GM12878 (cell line): ENCODE measurements at regions not wholly inside any gene's neighbourhood (a gene's known extent, or its start where the extent isn't known, plus 50 kb on each side); places are given as distances from the start of the nearest gene placed in this dataset.

ENCODE experiments used
- ATAC-seq: fragments of 200-7000 bp; cut with Tn5 transposase; 3 replicates; pipeline ENCODE4 v1.9.1; 2020; ENCODE audit warnings: mild to moderate bottlenecking, moderate library complexity
- BruUV-seq: library from RNA; stranded (reverse); fragments of 400-500 nt; replicated peaks from 2 replicates; lab custom pipeline; 2021; lab: Mats Ljungman, UMichigan
- CTCF ChIA-PET: fragments of 300-600 bp; sonication (Branson Sonifier 250); formaldehyde crosslinking; extraction: SDS; loops from one replicate; lab custom pipeline; 2021; ENCODE audit warnings: inconsistent platforms; lab: Yijun Ruan, JAX
- POLR2A ChIA-PET: fragments of 350-600 bp; formaldehyde crosslinking; extraction: SDS; loops from one replicate; lab custom pipeline; 2021; ENCODE audit warnings: inconsistent platforms; lab: Charles Lee
- RAD21 ChIA-PET: fragments of 300-600 bp; sonication (Branson Sonifier 250); formaldehyde crosslinking; loops from one replicate; lab custom pipeline; 2023; ENCODE audit warnings: antibody characterized with exemption; ENCODE audit not compliant: unreplicated experiment; lab: Charles Lee
- SMC1A ChIA-PET: fragments of 300-600 bp; sonication (Branson Sonifier 250); formaldehyde crosslinking; loops from one replicate; lab custom pipeline; 2023; ENCODE audit not compliant: unreplicated experiment, uncharacterized antibody; lab: Charles Lee
- DNase-seq: peaks from one replicate; pipeline ENCODE4 v3.0.0-alpha.2; 2011; ENCODE audit warnings: low read depth, low spot score
- FAIRE-seq: peaks from 3 replicates; lab custom pipeline; 2011; peaks lifted over from hg19 to GRCh38; lab: Jason Lieb, UNC
- H2AFZ ChIP-seq: 2 replicates; pipeline ENCODE4 v1.6.0; 2011; ENCODE audit warnings: low read depth, low read length, control low read depth; ENCODE audit not compliant: control insufficient read depth
- H3K27ac ChIP-seq: 2 replicates; pipeline ENCODE4 v1.5.1; 2011; ENCODE audit warnings: control low read depth; ENCODE audit not compliant: control insufficient read depth, insufficient read depth
- H3K27me3 ChIP-seq, 2 experiments: replicated peaks in 1 of 2; 2 replicates each; pipeline versions ENCODE4 v1.6.0 to v1.6.1; 2011; ENCODE audit warnings: low read length in 1 of 2; ENCODE audit not compliant: control insufficient read depth in 2 of 2, insufficient read depth in 2 of 2
- H3K36me3 ChIP-seq, 2 experiments: 2 replicates each; pipeline ENCODE4 v1.5.1; 2011; ENCODE audit warnings: low read length in 1 of 2; ENCODE audit not compliant: control insufficient read depth in 2 of 2, insufficient read depth in 2 of 2
- H3K4me1 ChIP-seq: 2 replicates; pipeline ENCODE4 v1.6.1; 2011; ENCODE audit warnings: mild to moderate bottlenecking, low read length, moderate library complexity, mixed read lengths; ENCODE audit not compliant: control insufficient read depth, insufficient read depth
- H3K4me2 ChIP-seq: 2 replicates; pipeline ENCODE4 v1.6.0; 2011; ENCODE audit warnings: control low read depth; ENCODE audit not compliant: control insufficient read depth, insufficient read depth
- H3K4me3 ChIP-seq: fragments of 200-600 bp; sonication (generic); 2 replicates; pipeline ENCODE4 v1.5.1; 2016
- H3K79me2 ChIP-seq: 2 replicates; pipeline ENCODE4 v1.6.0; 2011; ENCODE audit warnings: low read length; ENCODE audit not compliant: control insufficient read depth, insufficient read depth
- H3K9ac ChIP-seq: 2 replicates; pipeline ENCODE4 v1.8.0; 2011; ENCODE audit warnings: low read length, control low read depth, mixed read lengths; ENCODE audit not compliant: control insufficient read depth, insufficient read depth
- H3K9me3 ChIP-seq: replicated peaks from 3 replicates; pipeline ENCODE4 v1.5.1; 2011; ENCODE audit warnings: mild to moderate bottlenecking, low read length; ENCODE audit not compliant: control insufficient read depth, insufficient read depth
- H4K20me1 ChIP-seq: 2 replicates; pipeline ENCODE4 v1.6.0; 2011; ENCODE audit not compliant: control insufficient read depth, insufficient read depth
- CBFB ChIP-seq: IDR thresholded peaks from 2 replicates; pipeline ENCODE4 v1.6.1; 2016; ENCODE audit warnings: antibody characterized with exemption, low read depth
- CEBPZ ChIP-seq: fragments of 150-350 bp; IDR thresholded peaks from 2 replicates; pipeline ENCODE4 v1.6.1; 2016; ENCODE audit warnings: low read depth, low read length
- LARP7 ChIP-seq: fragments of 450-650 bp; IDR thresholded peaks from 2 replicates; pipeline ENCODE4 v1.6.1; 2017; ENCODE audit warnings: mild to moderate bottlenecking
- MYB ChIP-seq: fragments of 150-350 bp; IDR thresholded peaks from 2 replicates; pipeline ENCODE4 v1.6.1; 2014; ENCODE audit warnings: mild to moderate bottlenecking, low read depth, low read length, borderline replicate concordance
- NBN ChIP-seq: fragments of 450-650 bp; IDR thresholded peaks from 2 replicates; pipeline ENCODE4 v1.6.1; 2016
- SREBF1 ChIP-seq: IDR thresholded peaks from 2 replicates; pipeline ENCODE4 v1.6.1; 2012; ENCODE audit warnings: mild to moderate bottlenecking, low read length
- WGBS: methylation state at CpG from one replicate; pipeline ENCODE4 v1.1.6; 2016; ENCODE audit warnings: low lambda C conversion rate; ENCODE audit not compliant: insufficient replicate concordance, insufficient coverage; ENCODE audit errors: missing lambda C conversion rate; 5-methylcytosine and 5-hydroxymethylcytosine counted together
- in situ Hi-C: fragments of 300-500 bp; cut with MboI; formaldehyde crosslinking; loops from 9 replicates; pipeline ENCODE4 v1.14.3; 2018; ENCODE audit warnings: mixed read lengths
- intact Hi-C: fragments of 100-400 bp; cut with micrococcal nuclease; formaldehyde crosslinking; loops from one replicate; pipeline ENCODE4 v1.14.2; 2022; ENCODE audit not compliant: unreplicated experiment
- TF ChIP-seq, protein P1 (sequence below): fragments of 450-650 bp; formaldehyde crosslinking; IDR thresholded peaks from 2 replicates; pipeline ENCODE4 v1.5.0; 2022; ENCODE audit warnings: mild to moderate bottlenecking, missing genetic modification characterization
- TF ChIP-seq, protein P2 (sequence below): IDR thresholded peaks from 2 replicates; pipeline ENCODE4 v1.6.1; 2012; ENCODE audit warnings: mild to moderate bottlenecking, low read depth, low read length
- TF ChIP-seq, protein P3 (sequence below): IDR thresholded peaks from 2 replicates; pipeline ENCODE4 v1.6.1; 2012; ENCODE audit warnings: low read length, inconsistent platforms
- TF ChIP-seq, protein P4 (sequence below): fragments of 450-650 bp; IDR thresholded peaks from 2 replicates; pipeline ENCODE4 v1.6.1; 2017; ENCODE audit warnings: antibody characterized with exemption, mild to moderate bottlenecking, moderate library complexity

DNA sequence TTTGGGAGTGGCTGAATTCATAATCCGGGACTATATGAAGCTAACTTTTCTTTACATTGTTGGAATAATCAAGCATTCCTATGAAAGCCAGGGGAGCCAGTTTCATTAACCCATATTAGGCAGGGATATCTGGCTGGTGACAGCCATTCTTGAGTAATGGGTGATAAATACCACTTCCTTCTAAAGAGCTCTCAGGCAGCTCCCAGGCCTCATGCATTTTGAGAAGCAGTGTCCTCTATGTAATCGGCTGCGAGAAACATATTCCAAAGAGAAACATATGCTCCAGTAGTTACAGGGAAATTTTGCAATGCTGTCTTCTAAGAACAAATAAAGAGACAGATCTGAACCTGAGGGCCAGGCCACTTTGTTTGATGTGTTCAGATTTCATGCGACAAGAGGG is 83.1 kb downstream of the MSX2 start:
- BruUV-seq, result no TSS peak
- in situ Hi-C loops, result no loop called here
- Histone ChIP-seq H3K4me2 (no peak overlapping the region), H3K4me3 (no peak overlapping the region), H3K27ac (no peak overlapping the region), H3K27me3 (no peaks in the 10 kb centered on the region; a peak in 1 of 4 replicates), H3K9ac (no peak overlapping the region), H3K36me3 (no peaks in the 10 kb centered on the region), H3K4me1 (no peaks in the 10 kb centered on the region), H4K20me1 (no peaks in the 10 kb centered on the region), H2AFZ (no peak overlapping the region), H3K9me3 (no peaks in the 10 kb centered on the region; the same call in 2 of the 3 replicates), H3K79me2 (no peaks in the 10 kb centered on the region)
- no peak for DNase-seq
- ChIA-PET CTCF (interaction anchor here (1.4 kb wide), 1 partner anchor 14 kb away, joined by 3 read pairs; no protein-coding TSS in a partner anchor), RAD21 (no interaction called here), SMC1A (no interaction called here), POLR2A (no interaction called here)
- 64% methylated on average over 4 of the region's 4 CpGs for WGBS
- FAIRE-seq, result no peak
- intact Hi-C loops, result no loop called here
- no peak for ATAC-seq
- TF ChIP-seq, protein P1, sequence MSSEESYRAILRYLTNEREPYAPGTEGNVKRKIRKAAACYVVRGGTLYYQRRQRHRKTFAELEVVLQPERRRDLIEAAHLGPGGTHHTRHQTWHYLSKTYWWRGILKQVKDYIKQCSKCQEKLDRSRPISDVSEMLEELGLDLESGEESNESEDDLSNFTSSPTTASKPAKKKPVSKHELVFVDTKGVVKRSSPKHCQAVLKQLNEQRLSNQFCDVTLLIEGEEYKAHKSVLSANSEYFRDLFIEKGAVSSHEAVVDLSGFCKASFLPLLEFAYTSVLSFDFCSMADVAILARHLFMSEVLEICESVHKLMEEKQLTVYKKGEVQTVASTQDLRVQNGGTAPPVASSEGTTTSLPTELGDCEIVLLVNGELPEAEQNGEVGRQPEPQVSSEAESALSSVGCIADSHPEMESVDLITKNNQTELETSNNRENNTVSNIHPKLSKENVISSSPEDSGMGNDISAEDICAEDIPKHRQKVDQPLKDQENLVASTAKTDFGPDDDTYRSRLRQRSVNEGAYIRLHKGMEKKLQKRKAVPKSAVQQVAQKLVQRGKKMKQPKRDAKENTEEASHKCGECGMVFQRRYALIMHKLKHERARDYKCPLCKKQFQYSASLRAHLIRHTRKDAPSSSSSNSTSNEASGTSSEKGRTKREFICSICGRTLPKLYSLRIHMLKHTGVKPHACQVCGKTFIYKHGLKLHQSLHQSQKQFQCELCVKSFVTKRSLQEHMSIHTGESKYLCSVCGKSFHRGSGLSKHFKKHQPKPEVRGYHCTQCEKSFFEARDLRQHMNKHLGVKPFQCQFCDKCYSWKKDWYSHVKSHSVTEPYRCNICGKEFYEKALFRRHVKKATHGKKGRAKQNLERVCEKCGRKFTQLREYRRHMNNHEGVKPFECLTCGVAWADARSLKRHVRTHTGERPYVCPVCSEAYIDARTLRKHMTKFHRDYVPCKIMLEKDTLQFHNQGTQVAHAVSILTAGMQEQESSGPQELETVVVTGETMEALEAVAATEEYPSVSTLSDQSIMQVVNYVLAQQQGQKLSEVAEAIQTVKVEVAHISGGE (CRISPR knock-in tag), result no peak
- TF ChIP-seq, protein P2, sequence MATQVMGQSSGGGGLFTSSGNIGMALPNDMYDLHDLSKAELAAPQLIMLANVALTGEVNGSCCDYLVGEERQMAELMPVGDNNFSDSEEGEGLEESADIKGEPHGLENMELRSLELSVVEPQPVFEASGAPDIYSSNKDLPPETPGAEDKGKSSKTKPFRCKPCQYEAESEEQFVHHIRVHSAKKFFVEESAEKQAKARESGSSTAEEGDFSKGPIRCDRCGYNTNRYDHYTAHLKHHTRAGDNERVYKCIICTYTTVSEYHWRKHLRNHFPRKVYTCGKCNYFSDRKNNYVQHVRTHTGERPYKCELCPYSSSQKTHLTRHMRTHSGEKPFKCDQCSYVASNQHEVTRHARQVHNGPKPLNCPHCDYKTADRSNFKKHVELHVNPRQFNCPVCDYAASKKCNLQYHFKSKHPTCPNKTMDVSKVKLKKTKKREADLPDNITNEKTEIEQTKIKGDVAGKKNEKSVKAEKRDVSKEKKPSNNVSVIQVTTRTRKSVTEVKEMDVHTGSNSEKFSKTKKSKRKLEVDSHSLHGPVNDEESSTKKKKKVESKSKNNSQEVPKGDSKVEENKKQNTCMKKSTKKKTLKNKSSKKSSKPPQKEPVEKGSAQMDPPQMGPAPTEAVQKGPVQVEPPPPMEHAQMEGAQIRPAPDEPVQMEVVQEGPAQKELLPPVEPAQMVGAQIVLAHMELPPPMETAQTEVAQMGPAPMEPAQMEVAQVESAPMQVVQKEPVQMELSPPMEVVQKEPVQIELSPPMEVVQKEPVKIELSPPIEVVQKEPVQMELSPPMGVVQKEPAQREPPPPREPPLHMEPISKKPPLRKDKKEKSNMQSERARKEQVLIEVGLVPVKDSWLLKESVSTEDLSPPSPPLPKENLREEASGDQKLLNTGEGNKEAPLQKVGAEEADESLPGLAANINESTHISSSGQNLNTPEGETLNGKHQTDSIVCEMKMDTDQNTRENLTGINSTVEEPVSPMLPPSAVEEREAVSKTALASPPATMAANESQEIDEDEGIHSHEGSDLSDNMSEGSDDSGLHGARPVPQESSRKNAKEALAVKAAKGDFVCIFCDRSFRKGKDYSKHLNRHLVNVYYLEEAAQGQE, result no peak
- TF ChIP-seq, protein P3, sequence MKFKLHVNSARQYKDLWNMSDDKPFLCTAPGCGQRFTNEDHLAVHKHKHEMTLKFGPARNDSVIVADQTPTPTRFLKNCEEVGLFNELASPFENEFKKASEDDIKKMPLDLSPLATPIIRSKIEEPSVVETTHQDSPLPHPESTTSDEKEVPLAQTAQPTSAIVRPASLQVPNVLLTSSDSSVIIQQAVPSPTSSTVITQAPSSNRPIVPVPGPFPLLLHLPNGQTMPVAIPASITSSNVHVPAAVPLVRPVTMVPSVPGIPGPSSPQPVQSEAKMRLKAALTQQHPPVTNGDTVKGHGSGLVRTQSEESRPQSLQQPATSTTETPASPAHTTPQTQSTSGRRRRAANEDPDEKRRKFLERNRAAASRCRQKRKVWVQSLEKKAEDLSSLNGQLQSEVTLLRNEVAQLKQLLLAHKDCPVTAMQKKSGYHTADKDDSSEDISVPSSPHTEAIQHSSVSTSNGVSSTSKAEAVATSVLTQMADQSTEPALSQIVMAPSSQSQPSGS, result no peak
- no peak for TF ChIP-seq NBN
- TF ChIP-seq SREBF1, result no peak
- no peak for TF ChIP-seq MYB
- no peak for TF ChIP-seq CEBPZ
- no peak for TF ChIP-seq LARP7
- TF ChIP-seq CBFB, result no peak
- TF ChIP-seq, protein P4, sequence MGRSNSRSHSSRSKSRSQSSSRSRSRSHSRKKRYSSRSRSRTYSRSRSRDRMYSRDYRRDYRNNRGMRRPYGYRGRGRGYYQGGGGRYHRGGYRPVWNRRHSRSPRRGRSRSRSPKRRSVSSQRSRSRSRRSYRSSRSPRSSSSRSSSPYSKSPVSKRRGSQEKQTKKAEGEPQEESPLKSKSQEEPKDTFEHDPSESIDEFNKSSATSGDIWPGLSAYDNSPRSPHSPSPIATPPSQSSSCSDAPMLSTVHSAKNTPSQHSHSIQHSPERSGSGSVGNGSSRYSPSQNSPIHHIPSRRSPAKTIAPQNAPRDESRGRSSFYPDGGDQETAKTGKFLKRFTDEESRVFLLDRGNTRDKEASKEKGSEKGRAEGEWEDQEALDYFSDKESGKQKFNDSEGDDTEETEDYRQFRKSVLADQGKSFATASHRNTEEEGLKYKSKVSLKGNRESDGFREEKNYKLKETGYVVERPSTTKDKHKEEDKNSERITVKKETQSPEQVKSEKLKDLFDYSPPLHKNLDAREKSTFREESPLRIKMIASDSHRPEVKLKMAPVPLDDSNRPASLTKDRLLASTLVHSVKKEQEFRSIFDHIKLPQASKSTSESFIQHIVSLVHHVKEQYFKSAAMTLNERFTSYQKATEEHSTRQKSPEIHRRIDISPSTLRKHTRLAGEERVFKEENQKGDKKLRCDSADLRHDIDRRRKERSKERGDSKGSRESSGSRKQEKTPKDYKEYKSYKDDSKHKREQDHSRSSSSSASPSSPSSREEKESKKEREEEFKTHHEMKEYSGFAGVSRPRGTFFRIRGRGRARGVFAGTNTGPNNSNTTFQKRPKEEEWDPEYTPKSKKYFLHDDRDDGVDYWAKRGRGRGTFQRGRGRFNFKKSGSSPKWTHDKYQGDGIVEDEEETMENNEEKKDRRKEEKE, result no peak
